HCT116 (cell line): ENCODE measurements at regions not wholly inside any gene's neighbourhood (a gene's known extent, or its start where the extent isn't known, plus 50 kb on each side); places are given as distances from the start of the nearest gene placed in this dataset.
"Not testable (repeated sequence)": the region's sequence is repeated elsewhere in the genome, so short reads cannot be mapped to it uniquely, and the experiment has no call there.

Experiments
- ATAC-seq: fragments of 200-7000 bp; cut with Tn5 transposase; 2 replicates; pipeline ENCODE4 v1.9.1; 2020; ENCODE audit warnings: mild to moderate bottlenecking, moderate library complexity
- BruUV-seq: library from RNA; stranded (reverse); fragments of 400-500 nt; replicated peaks from 2 replicates; lab custom pipeline; 2021; lab: Mats Ljungman, UMichigan
- CTCF ChIA-PET: fragments of 300-600 bp; sonication (Branson Sonifier 250); formaldehyde crosslinking; loops from one replicate; lab custom pipeline; 2021; ENCODE audit warnings: antibody characterized with exemption; lab: Charles Lee
- POLR2A ChIA-PET: fragments of 300-600, 350-600 bp; sonication (Branson Sonifier 250); formaldehyde crosslinking; loops from one replicate; lab custom pipeline; 2021; ENCODE audit warnings: antibody characterized with exemption; lab: Charles Lee
- RAD21 ChIA-PET, 2 experiments: fragments of 300-600 bp; sonication (Branson Sonifier 250); formaldehyde crosslinking; loops; one replicate each; lab custom pipeline; 2023; ENCODE audit warnings: low total read pairs in 2 of 2; ENCODE audit not compliant: uncharacterized antibody in 2 of 2, unreplicated experiment in 2 of 2, low non-redundant PET in 1 of 2; lab: Charles Lee
- DNase-seq: peaks from one replicate; pipeline ENCODE4 v3.0.0-alpha.2; 2010; ENCODE audit warnings: low read depth, low spot score
- H2AFZ ChIP-seq: fragments of 200-600 bp; shearing (Covaris generic), sonication (generic); 2 replicates; pipeline ENCODE4 v1.6.1; 2017; ENCODE audit warnings: low read depth, mixed run types, mixed read lengths, antibody characterized with exemption, low read length; ENCODE audit not compliant: poor library complexity, severe bottlenecking
- H3K27ac ChIP-seq: 2 replicates; pipeline ENCODE4 v1.5.1; 2012; ENCODE audit warnings: low read depth, low read length
- H3K27me3 ChIP-seq: fragments of 200-600 bp; sonication (generic); 2 replicates; pipeline ENCODE4 v1.6.1; 2016; ENCODE audit warnings: mixed run types, low read length, mixed read lengths; ENCODE audit not compliant: insufficient read depth
- H3K36me3 ChIP-seq, 2 experiments: fragments of 200-500 bp in 1 of 2; fragments of 200-600 bp in 1 of 2; sonication (Bioruptor generic) in 1 of 2; sonication (generic) in 1 of 2; 2 replicates each; pipeline versions ENCODE4 v1.5.1 to v1.6.1; 2014 to 2016; ENCODE audit warnings: low read length in 2 of 2, inconsistent platforms in 1 of 2, mixed read lengths in 1 of 2, mixed run types in 1 of 2; ENCODE audit not compliant: insufficient read depth in 2 of 2, control insufficient read depth in 1 of 2
- H3K4me1 ChIP-seq, 2 experiments: fragments of 200-600 bp in 1 of 2; sonication (generic) in 1 of 2; 2 replicates each; pipeline versions ENCODE4 v1.5.1 to v1.6.1; 2012 to 2017; ENCODE audit warnings: low read length in 2 of 2, inconsistent platforms in 1 of 2, mild to moderate bottlenecking in 1 of 2, mixed read lengths in 1 of 2, mixed run types in 1 of 2, moderate library complexity in 1 of 2; ENCODE audit not compliant: insufficient read depth in 2 of 2, control insufficient read depth in 1 of 2
- H3K4me2 ChIP-seq: fragments of 200-600 bp; sonication (generic); 2 replicates; pipeline ENCODE4 v1.6.1; 2017; ENCODE audit warnings: mixed run types, low read length, mixed read lengths
- H3K4me3 ChIP-seq, 2 experiments: fragments of 200-600 bp in 1 of 2; sonication (generic) in 1 of 2; replicated peaks in 1 of 2; 2 replicates each; pipeline ENCODE4 v1.5.1; 2011 to 2016; ENCODE audit warnings: low read length in 2 of 2, control low read depth in 1 of 2, low read depth in 1 of 2, mild to moderate bottlenecking in 1 of 2, mixed read lengths in 1 of 2, mixed run types in 1 of 2
- H3K79me2 ChIP-seq: fragments of 200-600 bp; sonication (generic); 2 replicates; pipeline ENCODE4 v1.6.1; 2017; ENCODE audit warnings: mild to moderate bottlenecking, mixed run types, low read length, moderate library complexity, mixed read lengths; ENCODE audit not compliant: insufficient read depth
- H3K9ac ChIP-seq: fragments of 200-600 bp; sonication (generic); 2 replicates; pipeline ENCODE4 v1.6.1; 2016; ENCODE audit warnings: low read length, mixed read lengths
- H3K9me2 ChIP-seq: fragments of 200-600 bp; sonication (generic), shearing (Covaris generic); 2 replicates; pipeline ENCODE4 v1.6.1; 2017; ENCODE audit warnings: mixed run types, mild to moderate bottlenecking, moderate library complexity; ENCODE audit not compliant: insufficient read depth
- H3K9me3 ChIP-seq, 2 experiments: fragments of 200-500 bp in 1 of 2; fragments of 200-600 bp in 1 of 2; sonication (Bioruptor generic) in 1 of 2; sonication (generic) in 1 of 2; 2 replicates each; pipeline ENCODE4 v1.6.1; 2014 to 2017; ENCODE audit warnings: low read length in 2 of 2, mixed read lengths in 2 of 2, inconsistent platforms in 1 of 2, low read depth in 1 of 2, mild to moderate bottlenecking in 1 of 2, mixed run types in 1 of 2, moderate library complexity in 1 of 2; ENCODE audit not compliant: control insufficient read depth in 1 of 2, insufficient read depth in 1 of 2
- H4K20me1 ChIP-seq: fragments of 200-600 bp; sonication (generic), shearing (Covaris generic); 2 replicates; pipeline ENCODE4 v1.6.1; 2017; ENCODE audit warnings: mixed run types, mild to moderate bottlenecking, moderate library complexity; ENCODE audit not compliant: insufficient read depth
- ATF3 ChIP-seq: IDR thresholded peaks from 2 replicates; pipeline ENCODE4 v1.6.1; 2012
- CBX3 ChIP-seq: IDR thresholded peaks from 2 replicates; pipeline ENCODE4 v1.6.1; 2012; ENCODE audit warnings: low read depth
- CEBPB ChIP-seq: IDR thresholded peaks from 2 replicates; pipeline ENCODE4 v1.6.1; 2012; ENCODE audit warnings: low read depth
- EGR1 ChIP-seq: IDR thresholded peaks from 2 replicates; pipeline ENCODE4 v1.6.1; 2012; ENCODE audit warnings: low read depth
- ELF1 ChIP-seq: IDR thresholded peaks from 2 replicates; pipeline ENCODE4 v1.6.1; 2012; ENCODE audit warnings: low read depth, borderline replicate concordance
- EZH2 ChIP-seq: fragments of 200-600 bp; sonication (generic); IDR thresholded peaks from 2 replicates; pipeline ENCODE4 v1.6.1; 2017; ENCODE audit warnings: antibody characterized with exemption, mixed run types
- MAX ChIP-seq: IDR thresholded peaks from 2 replicates; pipeline ENCODE4 v1.6.1; 2012
- POLR2AphosphoS5 ChIP-seq: IDR thresholded peaks from 2 replicates; pipeline ENCODE4 v1.6.1; 2011; ENCODE audit warnings: mild to moderate bottlenecking, low read depth, low read length, moderate library complexity
- RAD21 ChIP-seq: IDR thresholded peaks from 2 replicates; pipeline ENCODE4 v1.6.1; 2012; ENCODE audit warnings: low read depth, mild to moderate bottlenecking
- REST ChIP-seq: IDR thresholded peaks from 2 replicates; pipeline ENCODE4 v1.6.1; 2012; ENCODE audit warnings: low read depth
- SIN3A ChIP-seq: IDR thresholded peaks from 2 replicates; pipeline ENCODE4 v1.6.1; 2012; ENCODE audit warnings: low read depth
- SRF ChIP-seq: IDR thresholded peaks from 2 replicates; pipeline ENCODE4 v1.6.1; 2012; ENCODE audit warnings: low read depth
- ZNF274 ChIP-seq: fragments of 200-500 bp; sonication (Bioruptor generic); IDR thresholded peaks from 2 replicates; pipeline ENCODE4 v1.6.1; 2014; ENCODE audit warnings: mild to moderate bottlenecking, low read depth, low read length, inconsistent platforms
- intact Hi-C: fragments of 100-400 bp; cut with micrococcal nuclease; formaldehyde crosslinking; loops from 2 replicates; pipeline ENCODE4 v1.10.0; 2022

GRCh38 chr3:59178698-59179097, 128.9 kb upstream of the CFAP20DC start (continued):
- TF ChIP-seq REST: no peak
- no peak for TF ChIP-seq CBX3
- TF ChIP-seq RAD21: no peak
- no peak for TF ChIP-seq MAX
- TF ChIP-seq POLR2AphosphoS5: no peak
- TF ChIP-seq, all 23 proteins: peak for 0

- Histone ChIP-seq H3K27me3 (no peaks in the 10 kb centered on the region), H3K4me1 (no peaks in the 10 kb centered on the region), H3K9me3 (no peaks in the 10 kb centered on the region), H3K9ac (no peak overlapping the region), H3K27ac (no peak overlapping the region), H3K9me2 (no peaks in the 10 kb centered on the region), H2AFZ (no peak overlapping the region), H3K36me3 (no peaks in the 10 kb centered on the region), H3K79me2 (no peaks in the 10 kb centered on the region), H4K20me1 (no peaks in the 10 kb centered on the region), H3K4me2 (no peak overlapping the region), H3K4me3 (no peak overlapping the region)
- CTCF ChIA-PET: no interaction called here
- DNase-seq: no peak
- TF ChIP-seq CBX3: no peak
- TF ChIP-seq SRF: no peak
- no peak for TF ChIP-seq EZH2
- no peak for TF ChIP-seq ZNF274
- no peak for TF ChIP-seq CEBPB
- no peak for TF ChIP-seq ATF3
- TF ChIP-seq REST: no peak
- TF ChIP-seq MAX: no peak
- TF ChIP-seq ELF1: no peak
- TF ChIP-seq EGR1: no peak
- TF ChIP-seq SIN3A: no peak
- no peak for TF ChIP-seq POLR2AphosphoS5
- ATAC-seq: no peak
- intact Hi-C loops: no loop called here
- no TSS peak for BruUV-seq
- POLR2A ChIA-PET: no interaction called here
- RAD21 ChIA-PET: no interaction called here
Measured at GRCh38 chr3:59171491-59171890, 121.7 kb upstream of the CFAP20DC start.

GRCh38 chr3:59170166-59170565, 120.3 kb upstream of the CFAP20DC start:
- BruUV-seq, H3K9ac ChIP-seq, ATAC-seq, H3K4me2 ChIP-seq, H3K27me3 ChIP-seq, H3K4me3 ChIP-seq, RAD21 ChIA-PET, H3K4me1 ChIP-seq, H4K20me1 ChIP-seq, H2AFZ ChIP-seq, POLR2A ChIA-PET, DNase-seq, intact Hi-C loops, H3K9me2 ChIP-seq, H3K79me2 ChIP-seq, H3K9me3 ChIP-seq, H3K36me3 ChIP-seq, CTCF ChIA-PET, H3K27ac ChIP-seq: not testable (repeated sequence)
